ENCODE measurements at regions not wholly inside any gene's neighbourhood (a gene's known extent, or its start where the extent isn't known, plus 50 kb on each side); places are given as distances from the start of the nearest gene placed in this dataset.

DNA sequence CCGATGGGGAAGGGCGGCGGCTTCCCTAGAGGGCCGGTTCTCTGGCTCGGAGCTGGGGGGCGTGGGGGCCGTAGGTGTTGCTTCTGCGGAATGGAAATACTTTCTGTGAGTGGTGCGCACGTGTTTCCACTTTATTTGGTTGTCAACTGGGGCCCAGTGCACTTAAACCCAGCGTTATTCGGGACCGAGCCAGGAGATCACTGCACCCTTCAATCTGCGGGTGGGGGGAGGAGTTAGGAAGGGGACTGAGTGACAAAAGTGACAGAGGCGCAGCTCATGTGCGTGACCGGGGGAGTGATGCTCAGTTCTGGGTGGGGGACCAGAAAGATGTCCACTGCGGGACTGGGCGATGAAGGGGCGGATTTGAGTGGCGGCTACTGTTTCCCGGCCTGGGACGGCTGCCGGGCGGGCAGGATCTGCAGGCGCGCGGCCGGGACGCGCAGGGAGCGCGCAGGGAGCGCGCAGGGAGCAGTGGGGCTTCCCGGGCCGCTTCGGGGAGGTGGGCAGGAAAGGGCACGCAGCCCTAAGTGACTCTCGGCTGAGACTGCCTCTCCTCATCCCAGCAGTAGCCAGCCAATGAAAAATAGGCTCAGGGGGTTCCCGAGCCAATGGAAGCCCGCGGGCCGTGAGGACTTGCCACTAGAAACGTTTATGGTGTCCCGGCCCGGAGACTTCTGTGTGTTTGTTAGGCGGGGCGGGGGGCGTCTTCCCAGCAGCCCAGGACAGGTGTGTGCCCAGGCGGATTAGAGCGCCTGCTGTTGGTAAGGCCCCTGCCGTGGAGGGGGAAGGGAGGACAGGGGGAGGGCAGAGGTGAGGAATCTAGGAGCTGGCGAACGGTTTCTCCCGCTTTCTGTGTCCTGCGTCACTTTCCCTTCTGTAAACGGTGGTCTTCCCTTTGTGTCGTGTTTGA is 54.3 kb upstream of the KDM7A start:
- no peak for TF ChIP-seq POLR2A (IDR thresholded peaks at IDR 0.05)
- TF ChIP-seq, protein P1, sequence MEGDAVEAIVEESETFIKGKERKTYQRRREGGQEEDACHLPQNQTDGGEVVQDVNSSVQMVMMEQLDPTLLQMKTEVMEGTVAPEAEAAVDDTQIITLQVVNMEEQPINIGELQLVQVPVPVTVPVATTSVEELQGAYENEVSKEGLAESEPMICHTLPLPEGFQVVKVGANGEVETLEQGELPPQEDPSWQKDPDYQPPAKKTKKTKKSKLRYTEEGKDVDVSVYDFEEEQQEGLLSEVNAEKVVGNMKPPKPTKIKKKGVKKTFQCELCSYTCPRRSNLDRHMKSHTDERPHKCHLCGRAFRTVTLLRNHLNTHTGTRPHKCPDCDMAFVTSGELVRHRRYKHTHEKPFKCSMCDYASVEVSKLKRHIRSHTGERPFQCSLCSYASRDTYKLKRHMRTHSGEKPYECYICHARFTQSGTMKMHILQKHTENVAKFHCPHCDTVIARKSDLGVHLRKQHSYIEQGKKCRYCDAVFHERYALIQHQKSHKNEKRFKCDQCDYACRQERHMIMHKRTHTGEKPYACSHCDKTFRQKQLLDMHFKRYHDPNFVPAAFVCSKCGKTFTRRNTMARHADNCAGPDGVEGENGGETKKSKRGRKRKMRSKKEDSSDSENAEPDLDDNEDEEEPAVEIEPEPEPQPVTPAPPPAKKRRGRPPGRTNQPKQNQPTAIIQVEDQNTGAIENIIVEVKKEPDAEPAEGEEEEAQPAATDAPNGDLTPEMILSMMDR (IDR thresholded peaks at IDR 0.05 in 8 of 11, conservative IDR thresholded peaks at IDR 0.05 in 3 of 11): no peak
- TF ChIP-seq POLR2AphosphoS5 (IDR thresholded peaks at IDR 0.05): peak in 2 of 3 donors; percentile 32 to 37
